ENCODE measurements at regions not wholly inside any gene's neighbourhood (a gene's known extent, or its start where the extent isn't known, plus 50 kb on each side); places are given as distances from the start of the nearest gene placed in this dataset.

DNA sequence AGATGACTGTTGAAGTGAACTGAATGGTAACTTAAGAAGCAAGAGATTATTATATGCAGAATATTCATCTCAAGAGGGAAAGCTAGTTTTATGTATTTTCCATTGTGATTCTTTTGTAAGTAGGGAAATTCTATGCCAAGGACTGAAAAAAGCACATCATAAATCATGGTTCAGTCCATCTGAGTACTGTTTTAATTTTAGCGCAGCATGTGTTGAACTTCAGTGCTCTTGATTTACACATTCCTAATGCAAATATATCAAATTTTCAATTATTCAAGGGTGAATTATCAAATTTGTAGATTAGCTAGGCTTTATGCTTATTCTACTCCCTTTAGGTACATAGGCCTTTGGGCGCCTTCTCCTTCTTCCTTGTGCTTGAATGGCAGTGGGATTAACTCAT, 50.3 kb upstream of the TCF12 start:
- no peak for DNase-seq (ENCODE audit: low read depth in 2 of 2)

GRCh38 chr15:56866803-56867202, 51.6 kb upstream of the TCF12 start:
- no peak for DNase-seq (ENCODE audit: low read depth in 2 of 2)

DNA sequence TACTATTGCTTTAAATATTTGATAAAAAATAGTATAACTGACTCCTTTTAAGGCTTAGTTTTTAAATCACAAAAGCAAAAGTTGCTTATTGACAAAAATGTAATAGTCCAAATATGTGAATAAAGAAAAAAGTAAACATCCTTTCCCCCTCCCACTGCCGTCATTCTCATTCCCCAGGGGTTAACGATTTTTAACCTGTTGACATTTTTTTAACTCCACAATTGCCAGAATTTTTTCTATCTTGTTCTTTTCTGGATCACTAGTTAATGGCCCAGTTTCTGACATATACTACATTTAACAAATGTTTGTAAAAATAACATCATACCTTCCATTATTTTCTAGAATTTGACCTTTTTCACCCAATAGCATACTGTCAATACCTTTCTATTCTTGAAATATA, 60.6 kb upstream of the TCF12 start:
- no peak for DNase-seq (ENCODE audit: low read depth in 2 of 2)

DNA sequence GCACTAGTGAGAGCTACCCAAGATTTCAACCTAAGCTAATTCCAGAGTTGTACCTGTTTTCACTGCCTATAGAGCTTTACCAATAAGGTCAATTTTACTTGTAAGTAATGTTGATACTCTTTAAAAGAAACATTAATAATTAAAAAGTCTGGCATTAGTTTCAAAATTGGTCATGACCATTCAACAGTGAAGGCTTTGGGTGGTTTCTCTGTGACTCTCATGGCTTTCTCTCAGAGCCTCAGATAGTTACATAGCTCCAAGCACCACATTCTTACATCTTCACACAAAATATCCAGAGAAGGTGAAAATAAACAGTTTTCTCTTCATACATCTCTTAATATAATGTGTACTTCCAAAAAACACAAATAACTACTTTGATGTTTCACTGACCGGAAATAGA, 61.5 kb upstream of the TCF12 start:
- DNase-seq (ENCODE audit: low read depth in 2 of 2): no peak

DNA sequence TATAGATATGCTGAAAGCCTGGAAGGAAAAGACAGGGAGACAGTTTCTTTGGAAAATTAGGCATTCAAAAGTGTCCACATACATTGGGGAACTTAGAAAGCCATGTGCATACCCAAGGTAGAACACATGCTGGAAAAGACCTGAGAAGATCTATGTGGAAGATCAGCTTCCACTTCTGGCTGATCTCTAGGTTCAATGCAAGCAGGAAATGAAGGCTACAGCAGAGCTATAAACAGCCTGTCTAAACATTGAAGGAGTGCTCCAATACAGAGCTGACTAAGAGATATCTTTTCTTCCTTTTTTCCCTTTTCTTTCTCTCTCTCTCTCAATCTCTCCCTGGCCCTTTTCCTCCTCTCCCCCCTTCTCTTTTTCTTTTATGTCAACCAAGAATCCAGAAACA, 73.6 kb upstream of the TCF12 start:
- no peak for DNase-seq (ENCODE audit: low read depth in 2 of 2)

DNA sequence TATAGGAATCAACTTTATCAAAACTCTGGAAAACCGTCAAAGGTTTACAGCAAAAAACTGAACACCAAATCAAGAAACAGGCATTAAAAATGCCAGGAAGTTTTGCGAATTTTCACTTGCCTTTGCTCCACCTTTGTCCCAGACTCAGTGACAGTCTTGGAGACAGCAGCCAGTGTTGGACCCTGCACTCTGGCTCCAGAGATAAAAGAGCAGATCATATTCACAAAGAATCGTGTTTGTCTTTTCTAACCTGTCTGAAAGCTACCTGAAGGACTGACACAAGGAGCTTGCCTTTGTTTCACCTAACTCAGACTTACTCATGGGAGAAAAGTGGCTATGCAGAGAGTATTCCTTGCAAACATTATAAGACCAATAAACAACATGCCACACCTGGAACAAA, 74.0 kb upstream of the TCF12 start:
- DNase-seq (ENCODE audit: low read depth in 2 of 2): no peak

GRCh38 chr15:56839641-56840040, 78.8 kb upstream of the TCF12 start:
- DNase-seq (ENCODE audit: low read depth in 2 of 2): no peak

GRCh38 chr15:56839099-56839498, 79.3 kb upstream of the TCF12 start:
- DNase-seq (ENCODE audit: low read depth in 2 of 2): no peak

DNA sequence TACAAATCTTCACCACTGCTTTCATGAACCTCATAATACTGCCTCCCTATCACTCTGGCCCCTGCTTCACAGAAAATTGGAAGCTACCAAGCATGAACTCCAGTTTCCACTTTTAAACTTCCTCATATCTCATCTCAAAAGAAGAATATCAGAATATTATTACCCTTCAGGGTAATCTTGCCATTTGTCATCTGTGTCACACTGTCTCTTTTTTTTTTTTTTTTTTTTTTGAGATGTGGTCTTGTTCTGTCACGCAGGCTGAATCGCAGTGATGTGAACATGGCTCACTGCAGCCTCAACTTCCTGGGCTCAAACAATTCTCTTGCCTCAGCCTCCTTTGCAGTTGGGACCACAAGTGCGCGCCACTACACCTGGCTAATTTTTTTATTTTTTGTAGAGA, 80.4 kb upstream of the TCF12 start:
- no peak for DNase-seq (ENCODE audit: low read depth in 2 of 2)

- DNase-seq (ENCODE audit: low read depth in 2 of 2): peak; percentile 39 to 43
Observed at GRCh38 chr15:56837273-56837672, 81.2 kb upstream of the TCF12 start.

- no peak for DNase-seq (ENCODE audit: low read depth in 2 of 2)
Observed at GRCh38 chr15:56835718-56836171, 82.7 kb upstream of the TCF12 start.

DNA sequence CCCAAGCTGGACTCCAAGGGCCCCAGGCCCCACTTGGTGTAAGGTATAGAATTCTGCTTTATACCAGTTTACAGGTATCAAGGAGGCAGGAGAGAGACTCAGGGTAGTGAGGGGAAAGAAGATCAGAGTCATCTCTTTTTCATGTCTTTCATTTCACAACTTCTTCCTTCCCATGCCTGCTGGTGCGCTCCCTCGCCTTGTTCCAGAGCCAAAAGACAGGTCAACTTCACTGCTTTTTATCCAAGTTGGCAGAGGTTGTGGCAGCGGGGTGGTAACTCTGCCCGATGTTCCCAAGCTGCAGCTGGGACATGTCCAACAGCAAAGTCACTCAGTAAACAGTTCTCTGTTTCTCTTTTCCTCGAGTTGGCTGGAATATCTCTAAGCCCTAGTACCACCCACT, 86.3 kb upstream of the TCF12 start:
- DNase-seq (ENCODE audit: low read depth in 2 of 2): no peak

- DNase-seq (ENCODE audit: low read depth in 2 of 2): no peak
Observed at GRCh38 chr15:56831467-56832005, 86.9 kb upstream of the TCF12 start.

DNA sequence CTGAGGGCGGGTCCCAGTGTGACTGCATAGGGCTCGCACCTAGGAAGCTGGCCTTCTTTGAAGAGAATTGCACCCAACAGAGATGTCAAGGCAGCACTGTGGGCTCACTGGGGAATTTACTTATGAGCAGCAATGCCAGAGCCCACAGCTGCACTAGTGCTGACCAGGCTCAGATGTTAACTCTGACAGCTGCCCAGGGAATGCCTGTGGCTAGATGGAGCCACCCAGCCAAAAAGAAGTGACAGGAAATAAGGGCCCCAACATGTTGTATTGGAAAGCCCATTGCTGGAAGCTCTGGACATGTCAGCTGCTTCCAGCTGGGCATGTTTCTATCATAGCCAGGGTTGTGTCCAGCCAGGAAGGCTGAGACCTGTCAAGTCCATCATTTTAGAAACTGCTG, 90.9 kb upstream of the ZNF280D start:
- no peak for DNase-seq (ENCODE audit: low read depth in 2 of 2)

GRCh38 chr15:56821721-56822425, 88.6 kb upstream of the ZNF280D start:
- peak; percentile 34 to 45 for DNase-seq (ENCODE audit: low read depth in 2 of 2)

GRCh38 chr15:56820333-56820732, 87.0 kb upstream of the ZNF280D start:
- no peak for DNase-seq (ENCODE audit: low read depth in 2 of 2)

GRCh38 chr15:56817321-56818080, 84.2 kb upstream of the ZNF280D start:
- peak in 1 of 2 experiments; percentile 53 for DNase-seq (ENCODE audit: low read depth in 2 of 2)

DNA sequence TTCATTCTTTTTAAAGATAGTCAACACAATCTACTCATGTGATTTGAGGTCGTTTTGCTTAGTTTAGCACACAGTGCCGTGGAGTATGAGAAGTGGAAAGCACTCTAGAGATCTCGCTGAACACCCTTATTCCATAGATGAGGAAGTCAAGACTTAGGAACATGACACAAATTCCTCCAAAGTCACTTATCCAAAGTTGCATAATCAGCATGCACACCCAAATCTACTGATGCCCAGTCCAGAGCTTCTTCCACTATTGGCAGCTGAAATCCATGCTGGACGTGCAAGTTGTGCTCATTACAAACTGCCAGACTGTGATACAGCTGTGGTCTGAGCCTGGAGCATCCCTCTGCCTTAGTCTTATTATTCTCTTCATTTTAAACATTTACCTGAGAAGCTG, 83.5 kb upstream of the ZNF280D start:
- no peak for DNase-seq (ENCODE audit: low read depth in 2 of 2)

DNA sequence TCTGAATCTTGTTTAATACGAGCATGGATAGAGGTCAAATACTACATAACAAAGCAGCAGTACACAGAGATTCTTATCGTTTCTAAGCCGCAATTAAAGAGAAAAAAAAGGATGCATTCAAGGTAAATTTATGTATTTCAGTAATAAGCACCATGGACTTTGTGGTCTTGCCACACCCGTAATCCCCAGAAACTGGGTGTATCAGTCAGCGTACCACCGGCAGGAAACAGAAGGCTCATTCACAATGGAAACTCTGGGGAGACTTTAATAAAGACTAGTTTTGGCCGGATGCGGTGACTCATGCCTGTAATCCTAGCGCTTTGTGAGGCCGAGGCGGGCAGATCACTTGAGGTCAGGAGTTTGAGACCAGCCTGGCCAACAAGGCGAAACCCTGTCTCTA, 81.9 kb upstream of the ZNF280D start:
- DNase-seq (ENCODE audit: low read depth in 2 of 2): no peak

- DNase-seq (ENCODE audit: low read depth in 2 of 2): no peak
Observed at GRCh38 chr15:56814429-56814828, 81.1 kb upstream of the ZNF280D start.

- DNase-seq (ENCODE audit: low read depth in 2 of 2): no peak
Observed at GRCh38 chr15:56813995-56814394, 80.7 kb upstream of the ZNF280D start.

GRCh38 chr15:56812961-56813360, 79.7 kb upstream of the ZNF280D start:
- no peak for DNase-seq (ENCODE audit: low read depth in 2 of 2)

DNA sequence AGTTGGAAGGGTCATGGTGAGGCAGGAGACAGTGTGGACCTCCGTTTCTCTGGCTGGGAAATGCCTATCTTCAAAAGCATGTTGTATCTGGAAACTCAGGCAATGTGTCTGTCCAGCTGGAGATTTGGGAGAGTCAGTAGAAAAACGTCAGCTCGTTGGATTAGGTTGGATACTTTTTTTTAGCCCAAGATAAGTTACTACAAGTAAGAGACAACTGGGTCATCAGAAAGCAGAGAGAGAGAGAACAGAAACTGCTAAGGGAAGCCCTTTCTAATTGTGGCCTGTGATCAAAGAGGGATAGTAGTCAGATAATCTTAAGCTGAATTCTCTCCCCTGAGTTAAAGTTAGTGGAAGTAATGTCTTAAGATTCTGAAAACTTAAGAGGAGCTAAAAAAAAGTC, 78.9 kb upstream of the ZNF280D start:
- no peak for DNase-seq (ENCODE audit: low read depth in 2 of 2)

Measured in fibroblast of skin of left quadriceps (primary cell).